Amniotic epithelial cell (primary cell): ENCODE measurements at regions not wholly inside any gene's neighbourhood (a gene's known extent, or its start where the extent isn't known, plus 50 kb on each side); places are given as distances from the start of the nearest gene placed in this dataset.

Source experiments
- DNase-seq: peaks from one replicate; pipeline ENCODE4 v3.0.0-alpha.2; 2010; ENCODE audit warnings: low read depth

DNA sequence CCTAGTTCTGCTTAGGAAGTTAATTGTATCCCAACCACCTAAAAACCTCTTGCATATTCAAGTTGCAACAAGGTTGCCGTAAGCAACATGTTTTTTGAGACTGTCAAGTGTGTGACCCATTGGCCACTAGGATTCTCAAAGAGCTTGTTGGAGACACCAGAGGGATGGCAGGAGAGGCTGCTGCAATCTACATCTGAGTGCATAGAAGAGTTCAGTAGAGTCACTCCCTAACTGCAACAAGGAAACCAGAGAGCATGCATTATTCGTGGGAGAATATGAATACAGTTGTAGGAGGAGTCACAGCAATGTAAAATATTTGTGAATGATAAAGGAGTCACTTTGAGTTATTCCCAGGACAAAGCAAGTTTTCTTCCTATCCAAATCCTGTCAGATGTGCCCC lies 538.6 kb downstream of the TNS3 start:
- no peak for DNase-seq

DNA sequence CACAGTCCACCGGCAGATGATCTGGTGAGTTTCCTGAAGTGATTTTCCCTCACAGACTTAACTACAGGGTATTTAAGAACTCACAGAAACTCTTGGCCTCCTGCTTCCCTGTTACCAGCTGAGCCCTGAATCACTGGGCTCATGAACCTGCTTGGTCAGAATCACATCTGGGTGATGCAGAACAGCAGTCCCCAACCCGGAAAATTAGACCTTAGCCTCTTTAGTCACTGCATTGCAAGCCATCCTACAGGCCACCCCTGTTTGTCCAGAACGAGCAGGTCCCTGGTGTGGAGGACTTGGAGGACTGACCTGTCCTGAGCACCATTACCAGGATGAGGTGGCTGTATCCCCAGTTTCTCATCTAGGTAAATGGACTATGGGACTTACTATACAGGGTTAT lies 539.2 kb downstream of the TNS3 start:
- no peak for DNase-seq

DNA sequence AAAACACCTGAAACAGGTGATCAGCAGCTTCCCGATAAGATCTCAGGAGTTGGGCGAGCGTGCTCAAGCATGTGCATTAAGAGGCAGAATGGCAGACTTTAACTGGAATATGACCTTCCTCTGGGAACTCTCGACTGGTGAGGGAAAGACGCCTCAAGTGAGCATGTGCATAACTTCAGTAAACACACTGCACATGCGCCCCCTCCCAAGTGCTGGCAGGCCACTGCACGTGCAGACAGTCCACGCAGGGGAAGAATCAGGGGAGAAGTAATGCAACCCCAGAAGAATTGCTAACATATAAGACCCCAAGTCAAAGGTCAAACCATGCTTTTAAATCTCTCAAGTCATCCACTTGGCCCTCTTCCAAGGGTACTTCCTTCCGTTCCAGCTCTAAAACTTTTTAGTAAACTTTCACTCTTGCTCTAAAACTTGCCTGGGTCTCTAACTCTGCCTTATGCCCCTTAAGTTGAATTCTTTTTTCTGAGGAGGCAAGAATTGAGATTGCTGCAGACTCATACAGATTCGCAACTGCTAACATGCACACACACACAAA lies 541.0 kb downstream of the TNS3 start:
- no peak for DNase-seq

DNA sequence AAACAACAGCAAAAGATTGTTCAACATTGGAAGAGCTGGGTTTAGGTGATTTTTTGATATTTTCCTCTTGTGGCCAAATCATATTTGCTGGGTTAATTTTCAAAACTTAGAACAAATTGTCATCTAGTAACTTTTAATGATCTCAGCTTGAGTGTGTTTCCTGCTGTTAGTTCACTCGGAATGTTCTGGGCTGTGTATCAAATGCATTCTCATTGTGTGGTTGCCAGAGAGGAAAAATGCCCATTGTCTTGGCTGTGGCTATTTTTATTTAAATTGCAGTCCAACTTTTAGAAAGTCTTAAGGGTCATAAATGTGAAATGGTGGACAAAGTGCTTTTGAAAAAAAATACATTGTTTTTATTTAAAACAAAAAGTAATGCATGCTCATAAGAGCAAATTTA lies 542.0 kb downstream of the TNS3 start:
- no peak for DNase-seq

DNA sequence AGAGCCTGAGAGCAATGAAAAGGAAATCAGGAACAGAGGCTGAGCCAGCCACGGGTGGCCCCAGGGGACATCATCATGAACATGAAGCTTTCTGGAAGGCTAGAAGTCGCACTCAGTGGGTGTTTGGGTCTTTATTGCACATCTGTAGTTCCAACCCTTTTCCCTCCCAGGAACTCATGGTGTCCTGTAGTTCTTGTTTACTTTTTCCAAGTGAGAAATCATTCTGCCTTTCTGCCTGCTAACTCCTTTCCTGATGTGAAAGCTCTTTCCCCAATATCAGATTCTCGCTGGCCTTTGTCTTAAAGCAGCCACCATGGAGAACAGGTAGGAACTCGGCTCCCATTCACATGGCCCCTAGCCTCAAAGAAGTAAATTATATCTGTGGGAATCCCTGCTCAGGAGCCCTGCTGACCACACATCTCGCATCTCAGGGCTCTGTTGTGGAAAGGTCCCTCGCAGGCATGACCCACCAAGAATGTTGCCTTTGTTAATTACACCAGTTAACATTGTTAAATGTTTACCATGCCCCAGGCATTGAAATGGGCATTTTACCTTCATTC lies 542.7 kb downstream of the TNS3 start:
- no peak for DNase-seq

DNA sequence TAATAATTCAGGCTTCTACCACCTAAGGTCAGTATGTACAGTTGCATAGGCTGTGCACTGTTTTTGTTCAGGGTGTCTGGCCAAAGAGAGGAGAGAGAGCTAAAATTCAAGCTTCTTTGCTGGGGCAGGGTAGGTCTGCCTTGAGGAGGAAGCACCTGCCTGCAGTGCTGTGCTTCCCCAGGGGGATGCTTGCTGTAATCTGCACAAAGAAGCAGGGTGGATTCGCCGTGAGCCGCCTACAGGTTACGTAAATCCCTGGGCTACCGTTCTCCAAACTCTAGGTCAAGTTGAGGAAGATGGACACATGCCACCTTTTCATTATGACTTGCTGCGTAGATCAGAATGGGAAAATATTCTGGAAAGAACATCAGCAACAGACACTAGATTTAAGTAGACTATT lies 543.3 kb downstream of the TNS3 start:
- no peak for DNase-seq

DNA sequence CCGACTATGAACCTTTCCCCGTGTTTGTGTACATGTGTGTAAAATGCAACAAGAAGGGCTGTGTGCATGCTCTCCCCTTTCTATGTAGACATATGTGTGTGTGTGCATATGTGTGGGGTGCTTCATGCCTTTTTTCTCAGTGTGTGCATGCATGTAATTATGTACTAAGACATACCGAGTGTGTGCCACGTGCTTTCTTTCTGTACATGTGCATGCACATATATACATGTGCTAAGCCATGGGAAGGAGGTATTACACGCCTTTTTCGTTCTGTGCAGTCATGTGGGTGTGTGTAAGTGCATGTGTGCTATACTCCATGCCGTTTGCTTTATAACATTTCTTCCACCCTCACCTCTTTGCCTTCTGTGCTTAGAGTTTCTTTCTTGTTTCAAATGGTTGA lies 544.3 kb downstream of the TNS3 start:
- no peak for DNase-seq

DNA sequence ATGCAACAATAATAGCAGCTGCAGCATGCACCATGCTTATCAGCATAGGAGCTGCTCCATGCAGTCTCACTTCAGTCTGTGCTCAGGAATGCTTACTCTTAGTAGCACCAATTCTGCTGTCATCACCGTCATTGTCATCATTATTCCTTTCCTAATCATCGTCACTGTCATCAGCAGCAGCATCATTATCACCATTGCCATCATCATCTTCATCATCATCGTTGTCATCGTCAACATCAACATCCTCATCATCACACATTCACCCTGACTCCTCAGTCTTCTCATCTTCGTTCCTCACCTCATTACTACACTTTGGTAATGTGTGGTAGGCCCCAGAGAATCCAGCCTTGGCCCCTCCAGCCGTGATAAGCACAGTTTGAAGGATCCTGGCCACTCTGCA lies 545.0 kb downstream of the TNS3 start:
- no peak for DNase-seq

DNA sequence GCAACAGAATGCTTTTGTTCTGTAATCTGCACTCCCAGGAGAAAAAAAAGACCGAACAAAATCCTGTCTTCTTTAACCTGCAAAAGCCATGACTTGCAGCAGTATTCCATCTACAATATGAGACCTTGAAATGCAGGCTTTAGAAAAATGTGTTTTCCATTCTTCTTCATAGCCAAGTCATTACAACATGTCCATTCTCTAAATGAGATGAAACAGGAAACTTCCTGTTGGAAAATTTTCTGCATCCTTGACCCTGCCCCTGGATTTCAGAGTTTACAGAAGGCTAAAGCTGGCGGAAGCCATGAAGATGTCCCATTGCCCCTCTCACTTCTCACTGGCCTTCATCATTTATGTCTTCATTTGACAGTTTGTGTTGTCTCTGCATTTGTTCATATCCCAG lies 546.4 kb downstream of the TNS3 start:
- no peak for DNase-seq

DNA sequence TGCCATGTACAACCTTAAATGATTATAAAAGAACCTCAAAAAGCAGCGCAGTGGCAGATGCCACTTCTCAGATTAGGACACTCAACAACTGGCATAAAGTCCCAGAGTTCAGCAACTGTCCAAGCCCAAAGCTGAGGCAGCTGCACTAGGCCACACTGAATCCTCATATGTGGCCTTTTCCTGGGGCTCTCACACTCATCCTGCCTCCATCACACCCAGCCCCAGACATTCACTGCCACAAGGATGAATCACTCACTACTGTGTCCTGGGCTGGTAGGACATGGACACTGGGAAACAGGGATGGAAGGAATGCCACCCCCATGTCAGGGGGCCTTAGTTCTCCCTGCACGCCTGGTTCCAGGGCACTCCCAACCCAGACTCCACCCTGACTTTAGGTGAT lies 547.7 kb downstream of the TNS3 start:
- DNase-seq = no peak

DNA sequence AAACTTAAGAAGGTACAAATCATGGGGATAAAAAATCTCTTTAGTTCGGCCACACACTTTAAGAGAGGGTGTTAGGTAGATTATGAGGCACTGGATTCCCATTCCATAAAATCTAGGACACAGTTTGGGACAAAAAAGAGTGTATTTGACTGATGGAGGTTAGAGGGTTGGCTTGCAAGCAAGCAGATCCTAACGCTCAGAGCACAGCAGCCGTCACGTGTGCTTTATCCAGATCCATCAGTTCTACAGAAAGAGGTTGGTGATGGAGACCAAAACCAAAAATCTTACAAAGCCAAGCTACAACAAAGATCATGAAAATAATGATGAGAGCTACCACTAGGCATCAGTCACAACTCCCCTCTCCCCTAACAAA lies 549.4 kb downstream of the TNS3 start:
- no peak for DNase-seq

DNA sequence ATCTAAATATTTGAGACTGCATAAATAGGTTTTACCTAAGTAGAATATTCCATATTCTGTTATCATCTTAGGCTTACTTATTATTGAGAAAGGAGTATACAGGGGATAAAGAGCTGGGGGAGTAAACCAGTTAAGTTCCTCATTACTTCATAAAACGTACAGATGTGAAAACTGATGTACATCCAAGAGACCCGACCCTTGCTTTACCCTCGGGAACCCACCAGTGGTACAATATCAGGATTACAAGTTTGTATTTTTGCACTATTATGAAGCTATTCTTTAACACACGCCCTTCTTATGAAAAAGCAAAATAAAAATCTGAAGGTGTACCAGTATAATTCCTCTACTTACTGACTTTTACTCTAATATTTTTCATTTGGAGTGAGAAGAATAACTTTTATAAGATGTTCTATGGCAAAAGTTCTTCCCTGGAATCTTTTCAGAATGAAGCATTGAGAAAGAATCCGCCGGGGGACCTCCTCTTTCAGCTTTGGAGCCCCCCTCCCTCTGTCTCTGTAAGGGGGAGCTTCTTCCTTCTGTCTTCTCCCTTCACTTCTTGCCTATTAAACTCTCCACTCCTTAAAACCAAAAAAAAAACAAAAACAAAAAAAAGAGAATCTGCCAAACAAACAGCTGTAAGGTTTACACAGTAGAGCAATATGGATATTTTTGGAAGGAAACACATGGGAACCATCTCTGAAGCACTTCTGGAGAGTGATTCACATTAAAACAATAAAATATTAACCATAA lies 550.0 kb downstream of the TNS3 start:
- no peak for DNase-seq

DNA sequence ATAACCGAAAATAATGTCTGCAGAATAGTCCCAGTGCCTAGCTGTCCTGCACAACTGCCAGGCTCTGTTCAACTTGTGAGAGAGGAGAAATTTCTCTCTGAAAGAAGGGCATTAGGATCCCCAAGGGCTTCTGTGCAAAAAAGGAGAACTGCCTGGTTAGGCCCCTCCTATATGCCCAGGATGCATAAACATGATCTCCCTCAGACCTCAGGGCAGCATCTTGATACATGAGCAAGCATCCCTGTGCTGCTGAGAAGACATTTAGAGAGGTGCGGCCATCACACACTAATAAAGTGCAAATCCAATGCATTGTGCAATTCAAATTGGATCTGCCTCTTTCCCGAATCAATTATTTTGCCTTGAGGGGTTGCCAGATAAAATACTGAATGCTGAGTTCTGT lies 553.6 kb downstream of the TNS3 start:
- DNase-seq = no peak

DNA sequence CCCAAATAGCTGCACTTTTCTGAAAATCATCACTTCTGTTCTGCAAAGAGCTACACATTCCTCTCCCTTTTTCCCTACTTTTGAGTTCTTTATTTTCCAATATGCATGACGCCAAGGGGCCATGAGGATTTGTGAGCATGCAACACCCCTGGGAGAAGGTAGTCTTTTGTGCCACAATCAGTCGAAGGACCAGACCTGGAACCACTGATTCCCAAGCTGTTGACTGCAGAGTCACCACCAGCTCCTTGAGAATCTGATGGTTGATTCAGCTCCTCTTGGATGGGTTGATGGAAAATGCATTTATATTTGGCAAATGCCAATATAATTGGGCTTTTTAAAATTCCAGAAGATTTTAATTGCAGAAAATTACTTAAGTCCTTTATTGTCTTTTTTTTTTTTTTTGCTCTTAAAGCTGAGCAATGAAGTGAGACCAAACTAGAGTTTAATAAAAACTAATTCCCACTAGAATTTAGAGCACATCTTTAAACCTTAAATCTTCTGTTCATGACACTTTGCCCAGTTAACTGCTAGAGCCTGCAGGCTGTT lies 554.1 kb downstream of the TNS3 start:
- no peak for DNase-seq

DNA sequence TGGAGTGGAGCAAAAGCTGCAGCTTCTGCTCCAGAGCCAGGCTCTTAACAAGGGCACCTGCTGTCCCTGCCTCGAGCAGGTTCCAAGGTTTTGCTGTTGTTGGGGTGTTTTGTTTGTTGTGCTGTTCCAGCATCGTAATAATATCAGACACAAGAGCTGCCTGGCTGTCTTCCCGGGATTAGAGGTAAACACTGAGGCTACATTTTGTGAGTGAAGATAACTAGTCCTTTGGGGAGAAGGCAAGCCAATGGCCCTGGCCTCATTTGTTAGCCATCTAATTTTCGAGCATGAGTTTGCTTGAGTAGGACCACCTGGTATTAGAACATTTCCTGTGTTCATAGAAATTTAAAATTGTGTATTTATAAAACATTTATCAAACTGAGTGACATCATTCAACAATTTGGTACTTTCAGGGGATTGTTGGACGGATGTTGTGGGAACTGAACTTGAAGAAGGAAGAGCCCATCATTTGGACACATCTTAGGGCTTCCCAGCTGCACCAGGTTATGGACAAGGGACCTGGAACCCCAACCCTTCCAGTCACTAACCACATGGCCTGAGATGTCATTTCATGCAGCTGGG lies 555.0 kb downstream of the TNS3 start:
- no peak for DNase-seq

DNA sequence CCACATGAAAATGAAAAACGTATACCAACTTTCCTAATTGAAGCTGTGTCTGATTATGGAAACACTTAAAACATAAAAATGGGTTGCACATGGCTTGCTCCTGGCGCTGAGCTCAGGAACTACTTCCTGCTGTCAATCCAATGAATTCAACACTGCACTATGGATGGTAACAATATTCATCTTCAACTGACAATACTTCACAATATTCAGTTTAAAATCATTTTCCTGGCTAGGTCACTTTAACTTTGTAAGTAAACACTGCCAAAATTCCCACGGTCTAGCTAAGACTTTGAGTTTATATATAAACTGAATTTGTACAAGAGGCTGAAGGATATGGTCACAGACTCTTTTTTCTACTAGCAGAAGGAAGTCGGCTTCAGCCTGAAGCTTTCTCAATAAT lies 556.9 kb downstream of the TNS3 start:
- no peak for DNase-seq

DNA sequence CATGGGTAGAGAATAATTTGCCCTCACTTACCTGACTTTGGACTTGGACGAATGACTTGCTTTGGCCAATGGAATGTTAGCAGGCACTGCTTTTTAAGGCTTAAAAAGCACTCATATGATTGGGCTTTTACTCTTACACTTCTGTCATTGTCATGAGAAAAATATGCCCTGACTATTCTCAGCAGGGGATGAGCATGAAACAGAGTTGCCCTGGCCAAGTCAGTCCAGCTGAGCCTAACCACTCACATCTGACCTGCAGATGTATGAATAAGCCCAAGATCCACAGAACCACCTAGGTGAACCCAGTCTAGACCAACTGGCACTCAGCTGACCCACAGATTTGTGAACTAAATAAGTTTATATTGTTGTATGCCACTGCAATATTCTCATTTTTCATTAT lies 573.5 kb downstream of the TNS3 start:
- DNase-seq = no peak

DNA sequence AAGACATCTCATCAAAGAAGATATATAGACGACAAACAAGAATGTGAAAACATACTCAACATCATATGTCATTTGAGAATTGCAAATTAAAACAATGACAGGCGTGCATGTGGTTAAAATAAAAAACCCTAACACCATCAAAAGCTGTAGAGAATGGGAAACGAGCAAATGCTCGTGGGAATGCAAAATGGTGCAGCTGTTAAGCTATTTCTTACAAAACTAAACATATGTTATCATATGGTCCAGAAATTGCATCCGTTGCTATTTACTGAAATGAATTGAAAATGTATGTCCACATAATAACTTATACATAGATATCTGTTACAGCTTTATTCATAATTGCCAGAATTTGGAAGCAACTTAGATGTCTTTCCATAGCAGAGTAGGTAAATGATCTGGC lies 574.4 kb downstream of the TNS3 start:
- no peak for DNase-seq

DNA sequence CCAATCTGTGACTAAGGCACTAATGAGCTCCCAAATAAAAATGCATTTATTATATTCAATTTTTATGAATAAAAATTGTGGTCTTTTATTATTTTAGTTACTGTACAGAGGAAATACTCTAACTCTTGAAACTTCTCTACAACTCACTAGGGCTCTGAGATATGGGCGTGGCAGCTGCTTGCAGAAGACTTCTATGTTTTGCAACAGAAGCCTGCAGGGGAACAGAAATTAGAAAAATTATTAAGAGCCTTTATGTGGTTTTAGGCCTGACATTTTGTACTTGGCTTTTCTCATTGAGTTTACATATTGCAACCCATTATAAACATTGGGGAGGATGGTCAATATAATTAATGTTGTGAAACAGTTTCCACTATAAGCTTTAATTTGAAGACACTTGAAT lies 581.4 kb downstream of the TNS3 start:
- peak; percentile 7 for DNase-seq

DNA sequence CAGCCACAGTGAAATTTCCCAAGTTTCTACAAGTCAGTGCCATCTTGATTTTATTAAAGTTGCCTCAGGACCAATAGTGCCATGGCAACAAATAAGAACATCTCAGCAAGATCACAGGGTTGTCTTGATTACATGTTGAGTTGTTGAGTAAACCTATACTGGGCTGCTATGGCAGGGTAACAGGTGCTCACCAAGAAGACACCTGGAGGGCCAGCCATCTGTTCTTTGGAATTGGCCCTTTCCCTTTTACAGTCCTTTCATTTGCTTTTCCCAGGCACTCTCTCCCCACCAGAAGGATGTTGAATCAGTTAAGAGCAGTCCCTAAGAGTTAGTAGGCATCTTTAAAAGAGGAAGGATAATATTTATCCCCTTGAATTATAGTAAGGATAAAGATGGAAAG lies 582.0 kb downstream of the TNS3 start:
- no peak for DNase-seq

DNA sequence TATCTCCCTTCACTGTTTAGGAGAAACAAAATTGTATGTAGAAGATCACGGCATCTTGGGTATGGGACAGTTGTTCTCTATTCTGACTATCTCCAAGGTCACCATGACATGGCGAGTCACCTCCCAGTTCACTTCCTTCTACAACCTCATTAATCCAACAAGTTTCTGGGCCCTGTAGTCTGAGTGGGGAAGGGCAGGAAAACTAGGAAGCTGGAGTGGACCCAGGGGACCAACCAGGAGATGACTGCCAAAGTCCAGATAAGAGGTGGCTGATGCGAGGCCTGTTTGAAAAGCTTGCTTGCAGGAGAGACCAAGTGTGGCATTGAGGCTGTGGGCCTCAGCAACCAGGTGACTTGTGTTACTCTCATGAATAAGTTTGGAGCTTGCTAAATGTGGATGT lies 584.9 kb downstream of the TNS3 start:
- no peak for DNase-seq

DNA sequence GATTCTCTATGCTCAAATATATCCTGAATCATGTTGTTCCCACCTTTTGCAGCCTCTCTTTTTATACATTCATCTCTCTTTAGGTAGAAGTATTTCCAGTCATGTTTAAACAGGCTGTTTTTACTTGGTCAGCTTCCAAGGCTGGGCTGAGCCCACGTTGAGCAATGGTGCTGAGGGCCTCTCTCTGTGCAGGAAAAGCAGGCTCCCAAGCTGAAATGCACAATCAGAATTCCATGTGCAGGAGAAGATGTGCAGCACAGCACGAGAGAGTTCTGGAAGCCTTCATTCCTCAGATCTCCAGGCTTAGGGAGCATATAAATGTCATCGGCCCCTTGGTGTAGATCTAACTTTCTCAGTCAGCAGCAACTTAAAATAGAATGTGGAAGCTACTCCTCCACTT lies 588.5 kb downstream of the TNS3 start:
- peak; percentile 60 for DNase-seq

DNA sequence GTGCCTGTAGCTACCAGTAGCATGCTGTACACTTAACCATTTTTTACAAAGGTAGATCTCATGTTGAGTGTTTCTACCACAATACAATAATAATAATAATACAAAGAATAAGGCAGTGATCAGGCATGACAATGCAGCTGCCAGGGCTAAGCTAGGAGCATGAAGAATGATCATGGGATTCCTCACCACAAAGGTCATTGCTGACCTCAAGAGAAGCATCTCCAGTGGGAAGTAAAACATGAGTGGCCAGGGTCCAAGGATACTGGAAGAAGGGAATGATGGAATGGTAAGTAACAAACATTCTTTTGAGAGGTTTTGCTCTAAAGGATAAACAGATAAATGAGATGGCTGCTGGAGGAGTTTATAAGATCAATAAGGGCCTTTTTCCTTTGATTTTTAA lies 591.1 kb downstream of the TNS3 start:
- DNase-seq = peak; percentile 46
